GM03348 (cell line): ENCODE measurements at regions not wholly inside any gene's neighbourhood (a gene's known extent, or its start where the extent isn't known, plus 50 kb on each side); places are given as distances from the start of the nearest gene placed in this dataset.

Experiments used
- DNase-seq: peaks from one replicate; pipeline ENCODE4 v3.0.0; 2012; ENCODE audit warnings: low spot score

DNA sequence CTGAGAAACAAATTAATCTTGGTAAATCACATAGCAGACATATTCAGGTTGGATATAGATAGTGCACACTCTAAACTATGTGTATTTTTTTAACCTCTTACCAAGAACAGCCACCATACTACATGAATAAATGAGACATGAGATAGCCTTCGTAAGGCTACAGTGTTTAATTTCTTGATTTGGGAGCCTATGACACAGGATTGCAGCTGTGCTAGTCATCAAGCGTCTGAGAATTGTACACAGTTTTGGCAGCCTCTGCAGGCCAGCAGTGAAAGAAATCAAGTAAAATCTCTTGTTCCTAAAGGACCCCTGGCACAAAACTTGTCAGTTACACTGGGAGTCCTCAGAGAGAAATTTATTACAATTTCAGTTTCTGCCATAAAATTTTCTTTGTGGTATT lies 236.1 kb downstream of the C12orf50 start:
- no peak for DNase-seq

DNA sequence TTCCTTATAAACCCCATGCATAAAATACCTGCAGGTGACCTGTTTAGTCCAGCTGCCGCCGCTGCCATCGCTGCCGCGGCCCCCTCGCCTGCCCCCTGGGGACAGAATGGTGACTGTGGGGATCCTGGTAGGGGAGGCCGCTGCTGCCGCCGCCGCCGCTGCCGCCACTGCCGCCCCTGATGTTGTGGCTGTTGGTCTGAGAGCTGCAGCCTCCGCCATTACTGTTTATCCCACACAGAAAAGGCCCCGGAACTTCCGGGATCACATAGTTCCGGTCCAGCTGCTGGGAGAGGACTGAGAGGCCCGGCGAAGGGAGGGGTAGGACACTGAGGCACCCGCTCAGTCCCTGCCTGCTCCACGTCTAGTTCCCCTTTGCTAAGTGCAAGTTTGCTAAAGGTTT lies 244.9 kb downstream of the C12orf50 start:
- DNase-seq, result no peak

DNA sequence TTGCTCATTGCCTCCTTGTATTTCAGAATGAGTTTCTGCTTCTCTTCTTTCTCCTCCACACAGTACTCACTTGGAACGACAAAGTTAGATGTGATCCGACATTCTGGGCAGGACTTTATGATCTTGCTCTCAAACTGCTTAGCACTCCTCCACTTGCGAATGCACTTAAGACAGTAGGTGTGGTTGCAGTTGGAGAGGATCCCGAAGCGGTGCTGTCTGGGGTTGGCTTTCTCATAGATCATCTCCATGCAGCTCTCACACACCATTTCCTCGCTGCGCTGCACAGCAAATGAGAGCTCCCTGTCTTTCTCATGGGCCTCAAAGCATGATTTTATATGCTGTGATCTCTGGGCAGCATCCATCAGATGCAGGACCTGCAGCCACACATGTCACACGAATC lies 245.7 kb downstream of the C12orf50 start:
- no peak for DNase-seq

GRCh38 chr12:87782838-87783237 lies 246.4 kb downstream of the C12orf50 start:
- no peak for DNase-seq

- DNase-seq, result no peak
Measured at GRCh38 chr12:87779858-87780498, 249.2 kb downstream of the C12orf50 start.

GRCh38 chr12:87779016-87779415 lies 250.2 kb downstream of the C12orf50 start:
- no peak for DNase-seq

DNA sequence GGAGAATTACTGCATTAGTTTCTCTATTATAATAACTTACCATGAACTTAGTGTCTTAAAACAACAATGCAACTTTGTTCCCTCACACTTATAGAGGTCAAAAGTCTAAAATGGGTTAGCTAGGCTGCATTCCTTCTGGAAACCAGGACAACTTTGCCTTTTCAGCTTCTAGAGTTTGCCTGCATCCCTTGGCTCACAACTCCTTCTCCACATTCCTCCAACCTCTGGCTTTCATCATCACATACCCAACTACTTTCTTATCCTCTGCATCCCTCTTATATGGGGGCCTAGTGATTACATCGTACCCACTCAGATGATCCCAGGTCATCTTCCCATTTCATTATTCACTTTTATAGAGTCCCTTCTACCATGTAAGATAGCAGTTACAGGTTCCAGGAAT lies 251.1 kb downstream of the C12orf50 start:
- no peak for DNase-seq

DNA sequence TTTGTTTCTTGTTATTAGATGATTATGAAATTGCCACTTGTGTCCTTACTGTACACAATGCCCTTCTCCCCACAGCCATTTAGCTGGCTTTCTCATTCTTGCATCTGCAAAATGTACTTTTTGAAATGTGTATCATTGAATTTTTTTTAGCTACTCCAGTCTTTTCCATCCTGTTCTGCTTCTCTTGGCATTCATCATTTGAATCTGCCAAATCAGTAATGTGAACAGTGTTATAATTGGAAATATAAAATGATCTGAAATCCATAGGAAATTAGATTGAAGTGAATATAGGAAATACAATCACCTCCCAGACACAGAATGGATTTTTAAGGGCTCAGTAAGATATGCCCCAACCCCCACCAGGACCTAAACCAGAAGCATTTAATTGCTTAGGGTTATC lies 253.4 kb downstream of the C12orf50 start:
- DNase-seq, result no peak

- DNase-seq, result no peak
Measured at GRCh38 chr12:87775051-87775450, 254.2 kb downstream of the C12orf50 start.

DNA sequence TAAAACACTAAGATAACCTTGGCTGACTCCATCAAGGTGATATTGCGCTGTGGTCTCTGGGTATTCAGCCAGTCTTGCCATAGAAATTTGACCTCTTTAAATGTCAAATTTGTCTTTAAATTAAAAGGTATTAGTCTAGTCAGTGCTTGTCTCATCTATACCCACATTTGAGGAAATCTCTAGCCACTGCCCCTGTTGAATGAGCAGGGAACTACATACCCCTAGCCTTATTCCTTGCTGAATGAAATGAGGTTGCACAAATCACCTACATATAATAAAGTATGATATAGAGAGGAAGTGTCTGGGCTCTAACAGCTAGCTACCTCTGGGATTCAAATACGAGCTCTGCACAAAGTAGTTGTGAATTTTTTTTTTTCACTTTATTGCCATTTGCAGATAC lies 256.8 kb downstream of the C12orf50 start:
- DNase-seq, result no peak

GRCh38 chr12:87768501-87769287 lies 260.5 kb downstream of the C12orf50 start:
- no peak for DNase-seq

DNA sequence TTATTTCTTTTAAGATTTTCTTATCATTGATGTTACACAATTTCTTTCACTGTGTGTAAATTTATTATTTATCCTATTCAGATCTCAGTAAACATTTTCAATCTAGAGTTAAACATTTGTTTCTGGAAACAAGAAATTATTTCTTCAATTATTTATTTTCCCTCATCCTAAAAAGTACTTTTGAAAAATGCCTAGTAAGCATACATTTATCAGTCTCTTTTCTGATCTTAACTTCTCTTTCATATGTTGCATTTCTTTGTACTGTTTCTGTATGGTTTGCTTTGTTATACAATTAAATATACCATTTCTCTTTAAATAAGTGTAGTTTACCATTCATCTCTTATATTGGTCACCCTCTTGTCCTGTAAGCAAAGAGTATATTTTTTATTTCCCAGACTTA lies 263.2 kb downstream of the C12orf50 start:
- no peak for DNase-seq

DNA sequence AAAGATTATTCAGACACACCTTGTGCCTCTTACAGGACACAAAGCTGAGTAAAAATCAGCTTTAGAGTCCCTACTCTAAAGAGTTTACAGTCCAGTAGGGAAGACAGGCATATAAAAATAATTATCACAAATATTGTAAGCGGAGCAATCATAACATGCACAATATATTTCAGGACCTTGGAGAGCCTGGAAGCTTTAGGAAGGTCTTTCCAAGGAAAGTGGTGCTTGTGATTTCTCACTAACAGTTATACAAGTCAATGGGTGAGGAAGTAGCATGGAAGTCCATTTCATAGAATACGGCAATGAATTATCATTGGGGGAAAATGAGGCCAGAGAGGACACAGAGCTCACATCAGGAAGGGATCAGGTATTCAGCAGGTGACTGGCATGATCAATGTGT lies 268.3 kb downstream of the C12orf50 start:
- DNase-seq, result no peak

- no peak for DNase-seq
Measured at GRCh38 chr12:87758271-87758670, 270.9 kb downstream of the C12orf50 start.

GRCh38 chr12:87756721-87757120 lies 272.5 kb downstream of the C12orf50 start:
- no peak for DNase-seq

GRCh38 chr12:87756111-87756510 lies 273.1 kb downstream of the C12orf50 start:
- DNase-seq, result no peak

DNA sequence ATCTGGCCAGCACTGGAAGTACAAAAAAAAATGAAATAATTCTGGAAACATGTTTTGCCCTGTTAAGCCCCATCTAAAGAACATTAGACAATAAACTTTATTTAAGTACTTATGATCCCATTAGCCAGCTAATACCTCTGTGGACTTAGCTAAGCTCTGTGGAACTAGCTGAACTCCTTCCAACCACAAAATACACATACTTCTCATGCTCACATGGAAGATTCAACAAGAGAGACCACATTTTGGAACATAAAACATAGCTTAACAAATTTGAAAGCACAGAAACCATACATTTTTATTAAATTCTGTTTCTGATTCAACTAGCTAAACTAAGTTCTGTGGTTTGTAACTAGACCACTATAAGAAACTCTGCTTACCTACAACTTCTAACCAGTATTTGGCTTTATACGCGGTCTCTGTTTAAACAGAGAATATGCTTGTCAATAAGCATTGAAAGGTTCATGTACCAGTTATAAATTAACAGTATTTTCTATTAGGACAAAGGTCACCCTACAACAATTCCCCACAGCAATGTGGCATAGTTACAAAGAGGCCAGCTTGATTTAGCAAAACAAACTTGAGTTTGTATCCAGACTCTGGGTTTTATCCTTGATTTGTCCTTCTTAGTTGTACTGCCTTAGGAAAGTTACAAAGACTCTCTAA lies 300.1 kb downstream of the C12orf50 start:
- DNase-seq, result no peak

GRCh38 chr12:87720967-87721366 lies 308.2 kb downstream of the C12orf50 start:
- DNase-seq, result no peak

DNA sequence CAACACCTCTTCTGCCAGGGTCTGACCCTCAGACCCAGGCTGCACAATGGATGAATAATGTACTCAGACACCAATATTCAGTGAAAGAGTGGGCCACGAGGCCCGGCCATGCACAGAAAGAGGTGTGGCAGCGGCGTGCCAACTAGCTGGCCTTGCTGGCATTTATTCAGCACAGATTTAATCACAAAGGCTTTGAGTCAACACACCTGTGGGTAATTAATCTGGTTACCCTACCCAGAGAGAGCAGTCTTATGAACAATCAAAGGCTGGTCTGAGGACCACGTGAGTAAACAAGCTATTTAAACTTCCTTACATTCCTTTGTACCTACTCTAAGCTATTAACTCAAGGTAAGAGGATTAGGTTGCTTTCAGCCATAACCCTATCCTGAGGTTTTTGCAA lies 324.8 kb downstream of the C12orf50 start:
- no peak for DNase-seq

- DNase-seq, result no peak
Measured at GRCh38 chr12:87690236-87690810, 338.9 kb downstream of the C12orf50 start.

DNA sequence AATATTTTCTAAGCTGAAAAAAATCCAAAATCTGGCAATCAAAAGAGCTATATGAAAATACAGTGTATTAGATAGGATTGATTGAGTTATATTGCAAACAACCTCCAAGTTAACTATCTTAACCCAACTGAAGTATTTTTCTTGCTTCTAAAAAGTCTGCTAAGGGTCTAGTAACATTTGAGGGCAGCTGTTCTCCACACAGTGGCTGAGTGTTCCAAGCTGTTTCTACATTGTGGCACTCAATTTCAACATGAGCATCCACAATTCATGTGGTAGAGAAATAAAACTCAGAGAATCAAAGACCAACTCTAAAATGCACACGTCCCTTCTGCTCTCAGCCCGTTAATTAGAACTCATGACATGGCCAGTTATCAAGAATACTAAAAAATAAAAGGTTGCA lies 340.0 kb downstream of the C12orf50 start:
- no peak for DNase-seq

GRCh38 chr12:87687362-87687761 lies 341.8 kb downstream of the C12orf50 start:
- DNase-seq, result peak; percentile 5

DNA sequence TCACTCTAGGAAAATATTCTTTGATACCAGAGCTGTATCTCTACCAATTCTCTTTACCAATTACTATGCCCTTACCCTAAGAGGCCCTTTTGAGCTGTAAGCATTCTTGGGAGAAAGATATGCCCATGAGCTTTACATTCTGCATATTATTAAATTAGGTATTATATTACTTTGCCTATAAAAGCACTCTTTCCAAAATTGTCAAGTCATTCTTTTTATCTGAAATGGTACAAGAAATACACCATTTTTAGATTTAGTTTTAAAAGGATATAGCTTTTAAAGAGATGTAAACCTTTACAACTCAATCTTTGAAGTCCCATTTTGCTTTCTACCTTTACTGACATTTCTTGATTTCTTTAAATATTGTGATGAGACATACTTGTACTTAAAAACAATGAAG lies 343.5 kb downstream of the C12orf50 start:
- no peak for DNase-seq
